Nephron progenitor cell (in vitro differentiated cells): ENCODE measurements at regions not wholly inside any gene's neighbourhood (a gene's known extent, or its start where the extent isn't known, plus 50 kb on each side); places are given as distances from the start of the nearest gene placed in this dataset.
"Not testable (repeated sequence)": the region's sequence is repeated elsewhere in the genome, so short reads cannot be mapped to it uniquely, and the experiment has no call there.

Experiments
- DNase-seq: peaks from one replicate; pipeline ENCODE4 v3.0.0; 2021
- H3K27ac Mint-ChIP-seq: 2 replicates; pipeline ENCODE4 v1.8.0; 2021; ENCODE audit warnings: mild to moderate bottlenecking, moderate library complexity, mixed read lengths
- H3K27me3 Mint-ChIP-seq: 2 replicates; pipeline ENCODE4 v1.8.0; 2021; ENCODE audit warnings: mild to moderate bottlenecking, low read depth, mixed read lengths; ENCODE audit not compliant: poor library complexity
- H3K36me3 Mint-ChIP-seq: 2 replicates; pipeline ENCODE4 v1.8.0; 2021; ENCODE audit warnings: low read depth, mixed read lengths
- H3K4me1 Mint-ChIP-seq: 2 replicates; pipeline ENCODE4 v1.8.0; 2021; ENCODE audit warnings: mixed read lengths
- H3K4me3 Mint-ChIP-seq: 2 replicates; pipeline ENCODE4 v1.8.0; 2021; ENCODE audit warnings: mild to moderate bottlenecking, moderate library complexity, mixed read lengths
- H3K9me3 Mint-ChIP-seq: 2 replicates; pipeline ENCODE4 v1.8.0; 2021; ENCODE audit warnings: mild to moderate bottlenecking, moderate library complexity, mixed read lengths
- TF ChIP-seq, protein P1 (sequence below): fragments of 200-600 bp; sonication (generic); IDR thresholded peaks from 2 replicates; pipeline ENCODE4 v1.5.0; 2021; ENCODE audit warnings: antibody characterized with exemption

DNA sequence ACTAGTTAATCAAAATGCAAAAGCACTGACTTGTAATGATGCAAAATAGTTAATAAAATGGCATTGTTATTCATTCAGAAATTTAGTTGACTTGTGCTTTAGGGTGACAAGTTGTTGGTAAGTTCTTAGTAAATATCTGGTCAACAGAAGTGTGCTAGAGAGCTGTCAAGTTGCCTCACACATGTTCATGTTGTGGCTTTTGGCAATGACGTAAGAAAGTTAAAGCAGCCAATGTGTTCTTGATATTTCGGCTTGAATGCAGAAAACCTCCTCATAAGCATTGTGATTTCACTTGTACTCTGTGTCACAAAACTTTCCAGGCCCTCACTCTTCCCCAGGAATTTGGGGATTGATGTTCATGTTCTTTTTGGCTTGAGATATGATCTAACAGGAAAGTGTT is 626.7 kb downstream of the PRR16 start:
- no peaks in the 10 kb centered on the region for H3K27me3 Mint-ChIP-seq
- no peak for DNase-seq
- TF ChIP-seq, protein P1, sequence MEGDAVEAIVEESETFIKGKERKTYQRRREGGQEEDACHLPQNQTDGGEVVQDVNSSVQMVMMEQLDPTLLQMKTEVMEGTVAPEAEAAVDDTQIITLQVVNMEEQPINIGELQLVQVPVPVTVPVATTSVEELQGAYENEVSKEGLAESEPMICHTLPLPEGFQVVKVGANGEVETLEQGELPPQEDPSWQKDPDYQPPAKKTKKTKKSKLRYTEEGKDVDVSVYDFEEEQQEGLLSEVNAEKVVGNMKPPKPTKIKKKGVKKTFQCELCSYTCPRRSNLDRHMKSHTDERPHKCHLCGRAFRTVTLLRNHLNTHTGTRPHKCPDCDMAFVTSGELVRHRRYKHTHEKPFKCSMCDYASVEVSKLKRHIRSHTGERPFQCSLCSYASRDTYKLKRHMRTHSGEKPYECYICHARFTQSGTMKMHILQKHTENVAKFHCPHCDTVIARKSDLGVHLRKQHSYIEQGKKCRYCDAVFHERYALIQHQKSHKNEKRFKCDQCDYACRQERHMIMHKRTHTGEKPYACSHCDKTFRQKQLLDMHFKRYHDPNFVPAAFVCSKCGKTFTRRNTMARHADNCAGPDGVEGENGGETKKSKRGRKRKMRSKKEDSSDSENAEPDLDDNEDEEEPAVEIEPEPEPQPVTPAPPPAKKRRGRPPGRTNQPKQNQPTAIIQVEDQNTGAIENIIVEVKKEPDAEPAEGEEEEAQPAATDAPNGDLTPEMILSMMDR = no peak

GRCh38 chr5:121100931-121101330 is 636.8 kb downstream of the PRR16 start:
- no peaks in the 10 kb centered on the region for H3K36me3 Mint-ChIP-seq
- H3K9me3 Mint-ChIP-seq = no peaks in the 10 kb centered on the region
- no peak overlapping the region for H3K4me3 Mint-ChIP-seq
- H3K27ac Mint-ChIP-seq = no peak overlapping the region
- no peaks in the 10 kb centered on the region for H3K4me1 Mint-ChIP-seq
- TF ChIP-seq, protein P1 = no peak
- H3K27me3 Mint-ChIP-seq = no peaks in the 10 kb centered on the region
- DNase-seq = no peak

More for the DNA sequence above, 626.7 kb downstream of the PRR16 start:
- no peaks in the 10 kb centered on the region for H3K9me3 Mint-ChIP-seq
- H3K27ac Mint-ChIP-seq = no peak overlapping the region
- H3K4me1 Mint-ChIP-seq = no peaks in the 10 kb centered on the region
- no peak overlapping the region for H3K4me3 Mint-ChIP-seq
- no peaks in the 10 kb centered on the region for H3K36me3 Mint-ChIP-seq

DNA sequence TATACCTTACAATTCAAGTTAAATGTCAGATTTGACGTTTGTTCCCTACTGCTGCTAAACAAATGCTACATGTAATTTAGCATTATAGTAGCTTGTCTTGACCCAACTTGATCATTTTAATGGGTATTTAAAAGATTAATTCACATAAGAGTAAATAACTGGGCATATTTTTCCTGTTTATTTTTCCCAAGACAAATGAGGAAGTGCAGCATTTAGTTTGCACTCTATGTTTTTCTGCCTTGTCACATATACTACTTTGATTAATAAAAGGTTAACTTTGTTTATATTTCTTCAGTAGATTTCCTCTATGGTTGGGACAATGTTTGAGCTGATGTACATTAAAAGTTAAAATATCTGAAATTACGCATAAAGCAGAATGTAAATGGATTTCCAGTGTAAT is 641.8 kb downstream of the PRR16 start:
- H3K9me3 Mint-ChIP-seq = peaks cover 14% of the 10 kb centered on the region
- H3K4me3 Mint-ChIP-seq = no peak overlapping the region
- TF ChIP-seq, protein P1 = no peak
- H3K36me3 Mint-ChIP-seq = no peaks in the 10 kb centered on the region
- DNase-seq = no peak
- no peak overlapping the region for H3K27ac Mint-ChIP-seq
- H3K4me1 Mint-ChIP-seq = peaks cover 6% of the 10 kb centered on the region
- H3K27me3 Mint-ChIP-seq = peaks cover 4% of the 10 kb centered on the region

GRCh38 chr5:121106721-121107690 is 642.9 kb downstream of the PRR16 start:
- H3K27me3 Mint-ChIP-seq, H3K4me1 Mint-ChIP-seq, H3K4me3 Mint-ChIP-seq, DNase-seq, H3K36me3 Mint-ChIP-seq: not testable (repeated sequence)
- H3K9me3 Mint-ChIP-seq = peaks cover 14% of the 10 kb centered on the region
- H3K27ac Mint-ChIP-seq = peak overlapping the region; percentile 96

- Mint-ChIP-seq H3K36me3 (no peaks in the 10 kb centered on the region), H3K27ac (no peak overlapping the region), H3K9me3 (peaks cover 14% of the 10 kb centered on the region), H3K4me3 (no peak overlapping the region), H3K27me3 (peaks cover 4% of the 10 kb centered on the region), H3K4me1 (peaks cover 6% of the 10 kb centered on the region)
- DNase-seq = no peak
- TF ChIP-seq, protein P1 = no peak
Measured at GRCh38 chr5:121108725-121109124, 644.6 kb downstream of the PRR16 start.

DNA sequence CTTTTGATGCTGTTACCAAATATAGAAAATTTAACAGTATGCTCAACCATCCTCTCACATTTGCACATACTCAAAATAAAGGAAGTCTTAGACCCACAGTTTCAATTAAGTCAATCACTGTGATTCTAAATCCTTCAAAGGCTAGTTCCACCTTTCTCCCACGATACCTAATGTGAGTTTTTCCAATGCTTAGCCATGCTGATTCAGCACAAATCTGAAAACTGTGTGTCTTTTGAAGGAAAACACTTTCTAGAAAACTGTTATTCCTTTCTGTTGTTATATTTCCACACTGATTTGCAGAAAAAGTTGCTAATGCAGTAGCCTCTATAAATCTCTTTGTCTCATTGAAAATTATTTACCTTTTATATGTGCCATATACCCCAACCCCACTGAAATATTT is 645.7 kb downstream of the PRR16 start:
- no peak overlapping the region for H3K4me3 Mint-ChIP-seq
- H3K9me3 Mint-ChIP-seq = peaks cover 14% of the 10 kb centered on the region
- H3K4me1 Mint-ChIP-seq = peaks cover 6% of the 10 kb centered on the region
- TF ChIP-seq, protein P1 = no peak
- H3K27me3 Mint-ChIP-seq = peaks cover 4% of the 10 kb centered on the region
- no peaks in the 10 kb centered on the region for H3K36me3 Mint-ChIP-seq
- no peak overlapping the region for H3K27ac Mint-ChIP-seq
- no peak for DNase-seq
